Activated CD8-positive, alpha-beta T cell treated with anti-CD3 and anti-CD28 coated beads for 36 hours (primary cell): ENCODE measurements at regions not wholly inside any gene's neighbourhood (a gene's known extent, or its start where the extent isn't known, plus 50 kb on each side); places are given as distances from the start of the nearest gene placed in this dataset.

Source experiments
- ATAC-seq: fragments of 200-7000 bp; cut with Tn5 transposase; one replicate; pipeline ENCODE4 v1.10.0; 2021; ENCODE audit warnings: mild to moderate bottlenecking, moderate library complexity
- CTCF ChIA-PET: fragments of 350-600 bp; sonication (Branson Sonifier 250); formaldehyde crosslinking; loops from one replicate; lab custom pipeline; 2021; ENCODE audit warnings: antibody characterized with exemption; lab: Charles Lee
- POLR2A ChIA-PET: fragments of 350-600 bp; sonication (Branson Sonifier 250); formaldehyde crosslinking; loops from one replicate; lab custom pipeline; 2021; ENCODE audit warnings: antibody characterized with exemption; lab: Charles Lee
- DNase-seq: peaks from one replicate; pipeline ENCODE4 v3.0.0-alpha.2; 2020
- H3K27ac Mint-ChIP-seq: one replicate; pipeline ENCODE4 v1.8.0; 2021; ENCODE audit warnings: mild to moderate bottlenecking, mixed read lengths
- H3K27me3 Mint-ChIP-seq: one replicate; pipeline ENCODE4 v1.8.0; 2021; ENCODE audit warnings: mixed read lengths
- H3K36me3 Mint-ChIP-seq: one replicate; pipeline ENCODE4 v1.8.0; 2021; ENCODE audit warnings: low read depth, mixed read lengths
- H3K4me1 Mint-ChIP-seq: one replicate; pipeline ENCODE4 v1.8.0; 2021; ENCODE audit warnings: low read depth, mixed read lengths
- H3K4me3 Mint-ChIP-seq: one replicate; pipeline ENCODE4 v1.8.0; 2021; ENCODE audit warnings: mild to moderate bottlenecking, moderate library complexity, mixed read lengths
- H3K9me3 Mint-ChIP-seq: one replicate; pipeline ENCODE4 v1.8.0; 2021; ENCODE audit warnings: mixed read lengths
- intact Hi-C: fragments of 100-400 bp; cut with micrococcal nuclease; formaldehyde crosslinking; loops from one replicate; pipeline ENCODE4 v1.10.0; 2022
- TF ChIP-seq, protein P1 (sequence below): fragments of 200-600 bp; IDR thresholded peaks from one replicate; pipeline ENCODE4 v1.8.0; 2022; ENCODE audit warnings: antibody characterized with exemption, mild to moderate bottlenecking

GRCh38 chr16:63581570-63581969 is 1540.3 kb downstream of the CDH11 start:
- ATAC-seq (no peak), DNase-seq (no peak)
- no peak overlapping the region for H3K4me3 Mint-ChIP-seq
- intact Hi-C loops: no loop called here
- H3K4me1 Mint-ChIP-seq: no peaks in the 10 kb centered on the region
- TF ChIP-seq, protein P1, sequence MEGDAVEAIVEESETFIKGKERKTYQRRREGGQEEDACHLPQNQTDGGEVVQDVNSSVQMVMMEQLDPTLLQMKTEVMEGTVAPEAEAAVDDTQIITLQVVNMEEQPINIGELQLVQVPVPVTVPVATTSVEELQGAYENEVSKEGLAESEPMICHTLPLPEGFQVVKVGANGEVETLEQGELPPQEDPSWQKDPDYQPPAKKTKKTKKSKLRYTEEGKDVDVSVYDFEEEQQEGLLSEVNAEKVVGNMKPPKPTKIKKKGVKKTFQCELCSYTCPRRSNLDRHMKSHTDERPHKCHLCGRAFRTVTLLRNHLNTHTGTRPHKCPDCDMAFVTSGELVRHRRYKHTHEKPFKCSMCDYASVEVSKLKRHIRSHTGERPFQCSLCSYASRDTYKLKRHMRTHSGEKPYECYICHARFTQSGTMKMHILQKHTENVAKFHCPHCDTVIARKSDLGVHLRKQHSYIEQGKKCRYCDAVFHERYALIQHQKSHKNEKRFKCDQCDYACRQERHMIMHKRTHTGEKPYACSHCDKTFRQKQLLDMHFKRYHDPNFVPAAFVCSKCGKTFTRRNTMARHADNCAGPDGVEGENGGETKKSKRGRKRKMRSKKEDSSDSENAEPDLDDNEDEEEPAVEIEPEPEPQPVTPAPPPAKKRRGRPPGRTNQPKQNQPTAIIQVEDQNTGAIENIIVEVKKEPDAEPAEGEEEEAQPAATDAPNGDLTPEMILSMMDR: no peak
- ChIA-PET POLR2A (no interaction called here), CTCF (no interaction called here)
- no peaks in the 10 kb centered on the region for H3K27me3 Mint-ChIP-seq
- no peaks in the 10 kb centered on the region for H3K36me3 Mint-ChIP-seq
- peaks cover 16% of the 10 kb centered on the region for H3K9me3 Mint-ChIP-seq
- no peak overlapping the region for H3K27ac Mint-ChIP-seq

DNA sequence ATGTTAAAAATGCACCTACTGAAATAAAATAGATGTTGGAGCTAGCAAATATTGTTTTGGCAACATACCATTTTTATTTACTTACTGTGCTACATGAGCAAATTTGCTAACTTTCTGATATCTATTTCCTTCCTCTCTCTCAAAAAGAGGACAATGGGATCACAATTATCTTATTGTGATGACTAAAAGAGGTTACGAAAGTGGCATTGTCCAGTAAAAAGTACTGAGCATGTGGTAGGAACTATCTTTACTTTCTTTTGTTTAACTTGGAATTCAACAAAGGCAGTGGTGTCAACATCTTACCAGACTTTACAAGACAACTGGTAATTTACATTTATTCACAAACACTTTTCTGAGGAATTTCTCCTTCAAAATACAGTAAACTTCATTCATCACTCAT is 1542.6 kb upstream of the CDH8 start:
- CTCF ChIA-PET: no interaction called here

GRCh38 chr16:63577891-63578290 is 1541.7 kb upstream of the CDH8 start:
- intact Hi-C loops: no loop called here
- ChIA-PET POLR2A (no interaction called here), CTCF (no interaction called here)
- DNase-seq (no peak), ATAC-seq (no peak)
- H3K4me1 Mint-ChIP-seq: no peaks in the 10 kb centered on the region
- no peaks in the 10 kb centered on the region for H3K27me3 Mint-ChIP-seq
- H3K36me3 Mint-ChIP-seq: no peaks in the 10 kb centered on the region
- TF ChIP-seq, protein P1: no peak
- no peak overlapping the region for H3K4me3 Mint-ChIP-seq
- peaks cover 16% of the 10 kb centered on the region for H3K9me3 Mint-ChIP-seq
- H3K27ac Mint-ChIP-seq: no peak overlapping the region

More for the DNA sequence above, 1542.6 kb upstream of the CDH8 start:
- DNase-seq (no peak), ATAC-seq (no peak)
- POLR2A ChIA-PET: no interaction called here
- intact Hi-C loops: no loop called here
- TF ChIP-seq, protein P1: no peak
- Mint-ChIP-seq H3K27ac (no peak overlapping the region), H3K36me3 (no peaks in the 10 kb centered on the region), H3K4me1 (no peaks in the 10 kb centered on the region), H3K4me3 (no peak overlapping the region), H3K27me3 (no peaks in the 10 kb centered on the region), H3K9me3 (peaks cover 11% of the 10 kb centered on the region)

- ChIA-PET CTCF (no interaction called here), POLR2A (no interaction called here)
- no peak overlapping the region for H3K27ac Mint-ChIP-seq
- intact Hi-C loops: no loop called here
- no peaks in the 10 kb centered on the region for H3K27me3 Mint-ChIP-seq
- ATAC-seq: no peak
- H3K4me3 Mint-ChIP-seq: no peak overlapping the region
- no peaks in the 10 kb centered on the region for H3K36me3 Mint-ChIP-seq
- TF ChIP-seq, protein P1: no peak
- peaks cover 14% of the 10 kb centered on the region for H3K9me3 Mint-ChIP-seq
- DNase-seq: no peak
- no peaks in the 10 kb centered on the region for H3K4me1 Mint-ChIP-seq
Measured at GRCh38 chr16:63575041-63575440, 1538.8 kb upstream of the CDH8 start.

GRCh38 chr16:63568164-63568563 is 1531.9 kb upstream of the CDH8 start:
- ChIA-PET POLR2A (no interaction called here), CTCF (no interaction called here)
- peaks cover 12% of the 10 kb centered on the region for H3K9me3 Mint-ChIP-seq
- intact Hi-C loops: no loop called here
- DNase-seq: no peak
- no peaks in the 10 kb centered on the region for H3K36me3 Mint-ChIP-seq
- no peaks in the 10 kb centered on the region for H3K27me3 Mint-ChIP-seq
- H3K4me3 Mint-ChIP-seq: no peak overlapping the region
- TF ChIP-seq, protein P1: no peak
- H3K4me1 Mint-ChIP-seq: no peaks in the 10 kb centered on the region
- no peak for ATAC-seq
- no peak overlapping the region for H3K27ac Mint-ChIP-seq
